Osteocyte (in vitro differentiated cells): ENCODE measurements at regions not wholly inside any gene's neighbourhood (a gene's known extent, or its start where the extent isn't known, plus 50 kb on each side); places are given as distances from the start of the nearest gene placed in this dataset.

Source experiments
- DNase-seq: peaks from one replicate; pipeline ENCODE4 v3.0.0; 2021; ENCODE audit warnings: mixed read lengths; ENCODE audit not compliant: unreplicated experiment; ENCODE audit errors: extremely low spot score
- H3K27ac Mint-ChIP-seq: one replicate; pipeline ENCODE4 v1.8.0; 2021; ENCODE audit warnings: mild to moderate bottlenecking, mixed read lengths; ENCODE audit not compliant: unreplicated experiment
- H3K27me3 Mint-ChIP-seq: one replicate; pipeline ENCODE4 v1.8.0; 2021; ENCODE audit warnings: mixed read lengths; ENCODE audit not compliant: unreplicated experiment
- H3K36me3 Mint-ChIP-seq: one replicate; pipeline ENCODE4 v1.8.0; 2021; ENCODE audit warnings: mixed read lengths; ENCODE audit not compliant: unreplicated experiment
- H3K4me1 Mint-ChIP-seq: one replicate; pipeline ENCODE4 v1.8.0; 2021; ENCODE audit warnings: mixed read lengths; ENCODE audit not compliant: unreplicated experiment
- H3K4me3 Mint-ChIP-seq: one replicate; pipeline ENCODE4 v1.8.0; 2021; ENCODE audit warnings: mild to moderate bottlenecking, moderate library complexity, mixed read lengths; ENCODE audit not compliant: unreplicated experiment
- H3K9me3 Mint-ChIP-seq: one replicate; pipeline ENCODE4 v1.8.0; 2021; ENCODE audit warnings: mixed read lengths; ENCODE audit not compliant: unreplicated experiment
- CTCF ChIP-seq: fragments of 200-600 bp; sonication (generic); IDR thresholded peaks from 2 replicates; pipeline ENCODE4 v1.5.0; 2021; ENCODE audit warnings: antibody characterized with exemption, mild to moderate bottlenecking, moderate library complexity

GRCh38 chr10:37681617-37681999 lies 175.8 kb downstream of the ZNF248 start:
- no peaks in the 10 kb centered on the region for H3K36me3 Mint-ChIP-seq
- H3K27me3 Mint-ChIP-seq: no peaks in the 10 kb centered on the region
- H3K4me3 Mint-ChIP-seq: no peak overlapping the region
- no peak for DNase-seq
- no peaks in the 10 kb centered on the region for H3K4me1 Mint-ChIP-seq
- H3K9me3 Mint-ChIP-seq: peaks cover 42% of the 10 kb centered on the region
- H3K27ac Mint-ChIP-seq: no peak overlapping the region
- TF ChIP-seq CTCF: no peak

GRCh38 chr10:37680716-37681616 lies 176.4 kb downstream of the ZNF248 start:
- no peak overlapping the region for H3K4me3 Mint-ChIP-seq
- no peaks in the 10 kb centered on the region for H3K36me3 Mint-ChIP-seq
- H3K9me3 Mint-ChIP-seq: peaks cover 38% of the 10 kb centered on the region
- no peak for TF ChIP-seq CTCF
- no peak overlapping the region for H3K27ac Mint-ChIP-seq
- DNase-seq: no peak
- no peaks in the 10 kb centered on the region for H3K27me3 Mint-ChIP-seq
- H3K4me1 Mint-ChIP-seq: no peaks in the 10 kb centered on the region

GRCh38 chr10:37680243-37680683 lies 177.1 kb downstream of the ZNF248 start:
- no peak overlapping the region for H3K27ac Mint-ChIP-seq
- H3K4me3 Mint-ChIP-seq: no peak overlapping the region
- H3K4me1 Mint-ChIP-seq: no peaks in the 10 kb centered on the region
- H3K9me3 Mint-ChIP-seq: peaks cover 38% of the 10 kb centered on the region
- no peak for TF ChIP-seq CTCF
- H3K36me3 Mint-ChIP-seq: no peaks in the 10 kb centered on the region
- no peaks in the 10 kb centered on the region for H3K27me3 Mint-ChIP-seq
- DNase-seq: no peak

GRCh38 chr10:37679465-37679864 lies 177.9 kb downstream of the ZNF248 start:
- H3K9me3 Mint-ChIP-seq: peaks cover 36% of the 10 kb centered on the region
- no peak overlapping the region for H3K4me3 Mint-ChIP-seq
- H3K27me3 Mint-ChIP-seq: no peaks in the 10 kb centered on the region
- no peak for DNase-seq
- H3K27ac Mint-ChIP-seq: no peak overlapping the region
- H3K36me3 Mint-ChIP-seq: no peaks in the 10 kb centered on the region
- no peaks in the 10 kb centered on the region for H3K4me1 Mint-ChIP-seq
- no peak for TF ChIP-seq CTCF

- Mint-ChIP-seq H3K36me3 (no peaks in the 10 kb centered on the region), H3K4me3 (no peak overlapping the region), H3K9me3 (peaks cover 49% of the 10 kb centered on the region), H3K4me1 (no peaks in the 10 kb centered on the region), H3K27me3 (no peaks in the 10 kb centered on the region), H3K27ac (no peak overlapping the region)
- no peak for TF ChIP-seq CTCF
- DNase-seq: no peak
Observed at GRCh38 chr10:37675449-37675848, 182.0 kb downstream of the ZNF248 start.
